ENCODE measurements at regions not wholly inside any gene's neighbourhood (a gene's known extent, or its start where the extent isn't known, plus 50 kb on each side); places are given as distances from the start of the nearest gene placed in this dataset.

DNA sequence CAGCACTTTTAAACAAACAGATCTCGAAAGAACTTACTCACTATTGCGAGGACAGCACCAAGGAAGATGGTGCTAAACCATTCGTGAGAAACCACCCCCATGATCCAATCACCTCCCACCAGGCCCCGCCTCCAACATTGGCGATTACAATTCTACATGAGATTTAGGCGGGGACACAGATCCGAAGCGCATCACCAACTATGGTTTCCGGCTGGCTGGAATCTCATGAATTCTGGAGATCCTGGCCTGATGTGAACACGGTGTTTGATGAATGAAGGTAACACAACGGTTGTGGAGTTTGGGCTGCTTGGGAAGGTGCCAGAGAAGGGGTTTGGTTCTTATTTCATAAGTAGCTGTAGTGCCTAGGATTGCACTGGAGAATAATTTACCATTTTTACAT is 216.7 kb downstream of the EMX2 start:
- ChIA-PET CTCF (no interaction called here), POLR2A (no interaction called here)
- Histone ChIP-seq H3K9me2 (no peaks in the 10 kb centered on the region), H3K36me3 (replicated peaks in 1 of 2; ENCODE audit: control insufficient read depth in 1 of 2, insufficient read depth in 2 of 2, low read length in 1 of 2) (no peaks in the 10 kb centered on the region), H3K27ac (ENCODE audit: low read depth in 2 of 2, low read length in 1 of 2) (no peak overlapping the region), H3K9me3 (no peaks in the 10 kb centered on the region), H3K4me3 (ENCODE audit: low read depth in 2 of 2, low read length in 1 of 2) (no peak overlapping the region), H3K27me3 (ENCODE audit: insufficient read depth) (no peaks in the 10 kb centered on the region), H4K20me1 (ENCODE audit: insufficient read depth) (no peaks in the 10 kb centered on the region), H3F3A (replicated peaks; ENCODE audit: insufficient read depth) (no peaks in the 10 kb centered on the region), H3K4me1 (ENCODE audit: control insufficient read depth in 1 of 2, insufficient read depth in 2 of 2, low read depth in 1 of 2, low read length in 1 of 2) (no peaks in the 10 kb centered on the region; a peak in 1 of 4 replicates), H2AFZ (ENCODE audit: low read depth) (no peak overlapping the region), H3K4me2 (no peak overlapping the region), H3K79me2 (ENCODE audit: insufficient read depth) (no peaks in the 10 kb centered on the region), H3K9ac (no peak overlapping the region)
- DNase-seq, result no peak
- 53% methylated on average over 11 of the region's 11 CpGs for WGBS (ENCODE audit: low lambda C conversion rate)
- no peak for TF ChIP-seq FOSL2 (IDR thresholded peaks at IDR 0.05; ENCODE audit: borderline replicate concordance, low read depth)
- TF ChIP-seq CTCF (IDR thresholded peaks at IDR 0.05), result no peak
- TF ChIP-seq MEF2A (IDR thresholded peaks at IDR 0.05; ENCODE audit: borderline replicate concordance, low read depth), result no peak
- no peak for TF ChIP-seq NRF1 (IDR thresholded peaks at IDR 0.05; ENCODE audit: low read depth, low read length)
- TF ChIP-seq, protein P1, sequence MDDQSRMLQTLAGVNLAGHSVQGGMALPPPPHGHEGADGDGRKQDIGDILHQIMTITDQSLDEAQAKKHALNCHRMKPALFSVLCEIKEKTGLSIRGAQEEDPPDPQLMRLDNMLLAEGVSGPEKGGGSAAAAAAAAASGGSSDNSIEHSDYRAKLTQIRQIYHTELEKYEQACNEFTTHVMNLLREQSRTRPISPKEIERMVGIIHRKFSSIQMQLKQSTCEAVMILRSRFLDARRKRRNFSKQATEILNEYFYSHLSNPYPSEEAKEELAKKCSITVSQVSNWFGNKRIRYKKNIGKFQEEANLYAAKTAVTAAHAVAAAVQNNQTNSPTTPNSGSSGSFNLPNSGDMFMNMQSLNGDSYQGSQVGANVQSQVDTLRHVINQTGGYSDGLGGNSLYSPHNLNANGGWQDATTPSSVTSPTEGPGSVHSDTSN (IDR thresholded peaks at IDR 0.05), result no peak
- TF ChIP-seq POLR2AphosphoS5 (IDR thresholded peaks at IDR 0.05; ENCODE audit: low read depth, low read length), result no peak
- TF ChIP-seq ELF1 (IDR thresholded peaks at IDR 0.05), result no peak
- TF ChIP-seq, protein P2, sequence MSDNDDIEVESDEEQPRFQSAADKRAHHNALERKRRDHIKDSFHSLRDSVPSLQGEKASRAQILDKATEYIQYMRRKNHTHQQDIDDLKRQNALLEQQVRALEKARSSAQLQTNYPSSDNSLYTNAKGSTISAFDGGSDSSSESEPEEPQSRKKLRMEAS (IDR thresholded peaks at IDR 0.05; ENCODE audit: low read depth), result no peak
- TF ChIP-seq SIN3A (IDR thresholded peaks at IDR 0.05; ENCODE audit: borderline replicate concordance, low read depth, low read length), result no peak
- TF ChIP-seq, protein P3, sequence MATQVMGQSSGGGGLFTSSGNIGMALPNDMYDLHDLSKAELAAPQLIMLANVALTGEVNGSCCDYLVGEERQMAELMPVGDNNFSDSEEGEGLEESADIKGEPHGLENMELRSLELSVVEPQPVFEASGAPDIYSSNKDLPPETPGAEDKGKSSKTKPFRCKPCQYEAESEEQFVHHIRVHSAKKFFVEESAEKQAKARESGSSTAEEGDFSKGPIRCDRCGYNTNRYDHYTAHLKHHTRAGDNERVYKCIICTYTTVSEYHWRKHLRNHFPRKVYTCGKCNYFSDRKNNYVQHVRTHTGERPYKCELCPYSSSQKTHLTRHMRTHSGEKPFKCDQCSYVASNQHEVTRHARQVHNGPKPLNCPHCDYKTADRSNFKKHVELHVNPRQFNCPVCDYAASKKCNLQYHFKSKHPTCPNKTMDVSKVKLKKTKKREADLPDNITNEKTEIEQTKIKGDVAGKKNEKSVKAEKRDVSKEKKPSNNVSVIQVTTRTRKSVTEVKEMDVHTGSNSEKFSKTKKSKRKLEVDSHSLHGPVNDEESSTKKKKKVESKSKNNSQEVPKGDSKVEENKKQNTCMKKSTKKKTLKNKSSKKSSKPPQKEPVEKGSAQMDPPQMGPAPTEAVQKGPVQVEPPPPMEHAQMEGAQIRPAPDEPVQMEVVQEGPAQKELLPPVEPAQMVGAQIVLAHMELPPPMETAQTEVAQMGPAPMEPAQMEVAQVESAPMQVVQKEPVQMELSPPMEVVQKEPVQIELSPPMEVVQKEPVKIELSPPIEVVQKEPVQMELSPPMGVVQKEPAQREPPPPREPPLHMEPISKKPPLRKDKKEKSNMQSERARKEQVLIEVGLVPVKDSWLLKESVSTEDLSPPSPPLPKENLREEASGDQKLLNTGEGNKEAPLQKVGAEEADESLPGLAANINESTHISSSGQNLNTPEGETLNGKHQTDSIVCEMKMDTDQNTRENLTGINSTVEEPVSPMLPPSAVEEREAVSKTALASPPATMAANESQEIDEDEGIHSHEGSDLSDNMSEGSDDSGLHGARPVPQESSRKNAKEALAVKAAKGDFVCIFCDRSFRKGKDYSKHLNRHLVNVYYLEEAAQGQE (IDR thresholded peaks at IDR 0.05; ENCODE audit: low read depth, low read length), result no peak

DNA sequence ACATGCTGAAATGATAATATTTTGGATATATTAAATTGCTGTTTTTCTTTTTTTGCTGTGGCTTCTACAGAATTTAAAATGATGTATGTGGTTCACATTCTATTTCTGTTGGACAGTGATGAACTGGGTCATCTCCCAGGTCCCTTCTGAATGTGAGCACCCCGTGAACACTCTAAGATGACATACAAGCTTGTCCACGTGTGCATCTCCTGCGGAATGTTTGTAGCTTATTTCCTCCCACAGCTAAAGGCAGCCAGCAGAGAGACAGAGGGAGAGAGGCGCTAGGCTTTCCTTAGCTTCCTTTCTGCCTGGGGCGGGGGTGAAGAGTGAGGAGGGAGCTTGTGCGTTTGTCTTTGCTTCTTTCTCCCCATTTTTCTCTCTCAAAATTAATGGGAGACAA is 219.1 kb downstream of the EMX2 start:
- no peaks in the 10 kb centered on the region for H4K20me1 ChIP-seq (ENCODE audit: insufficient read depth)
- no peaks in the 10 kb centered on the region for H3K27me3 ChIP-seq (ENCODE audit: insufficient read depth)
- no peak for DNase-seq
- H3K4me2 ChIP-seq, result no peak overlapping the region
- 34% methylated on average over 6 of the region's 6 CpGs for WGBS (ENCODE audit: low lambda C conversion rate)
- H3K4me3 ChIP-seq (ENCODE audit: low read depth in 2 of 2, low read length in 1 of 2), result no peak overlapping the region
- no peaks in the 10 kb centered on the region; a peak in 1 of 4 replicates for H3K4me1 ChIP-seq (ENCODE audit: control insufficient read depth in 1 of 2, insufficient read depth in 2 of 2, low read depth in 1 of 2, low read length in 1 of 2)
- no peaks in the 10 kb centered on the region for H3F3A ChIP-seq (replicated peaks; ENCODE audit: insufficient read depth)
- H2AFZ ChIP-seq (ENCODE audit: low read depth), result no peak overlapping the region
- CTCF ChIA-PET, result no interaction called here
- no peaks in the 10 kb centered on the region for H3K9me3 ChIP-seq
- no peaks in the 10 kb centered on the region for H3K36me3 ChIP-seq (replicated peaks in 1 of 2; ENCODE audit: control insufficient read depth in 1 of 2, insufficient read depth in 2 of 2, low read length in 1 of 2)
- POLR2A ChIA-PET, result no interaction called here
- no peak overlapping the region for H3K9ac ChIP-seq
- H3K9me2 ChIP-seq, result no peaks in the 10 kb centered on the region
- no peak overlapping the region for H3K27ac ChIP-seq (ENCODE audit: low read depth in 2 of 2, low read length in 1 of 2)
- H3K79me2 ChIP-seq (ENCODE audit: insufficient read depth), result no peaks in the 10 kb centered on the region
- no peak for TF ChIP-seq FOXM1 (IDR thresholded peaks at IDR 0.05; ENCODE audit: low read depth)
- no peak for TF ChIP-seq ELF1 (IDR thresholded peaks at IDR 0.05)
- no peak for TF ChIP-seq NRF1 (IDR thresholded peaks at IDR 0.05; ENCODE audit: low read depth, low read length)
- TF ChIP-seq MXI1 (IDR thresholded peaks at IDR 0.05; ENCODE audit: low read depth, low read length), result no peak
- TF ChIP-seq CHD2 (IDR thresholded peaks at IDR 0.05; ENCODE audit: low read length, partially characterized antibody), result no peak
- TF ChIP-seq, protein P3 (IDR thresholded peaks at IDR 0.05; ENCODE audit: low read depth, low read length), result no peak
- TF ChIP-seq, protein P2 (IDR thresholded peaks at IDR 0.05; ENCODE audit: low read depth), result no peak
- TF ChIP-seq USF2 (IDR thresholded peaks at IDR 0.05; ENCODE audit: borderline replicate concordance, low read depth, low read length), result no peak
- no peak for TF ChIP-seq JUND (IDR thresholded peaks at IDR 0.05)
- TF ChIP-seq POLR2AphosphoS5 (IDR thresholded peaks at IDR 0.05; ENCODE audit: low read depth, low read length), result no peak

Measured in SK-N-SH (cell line).